ENCODE measurements at regions not wholly inside any gene's neighbourhood (a gene's known extent, or its start where the extent isn't known, plus 50 kb on each side); places are given as distances from the start of the nearest gene placed in this dataset.

DNA sequence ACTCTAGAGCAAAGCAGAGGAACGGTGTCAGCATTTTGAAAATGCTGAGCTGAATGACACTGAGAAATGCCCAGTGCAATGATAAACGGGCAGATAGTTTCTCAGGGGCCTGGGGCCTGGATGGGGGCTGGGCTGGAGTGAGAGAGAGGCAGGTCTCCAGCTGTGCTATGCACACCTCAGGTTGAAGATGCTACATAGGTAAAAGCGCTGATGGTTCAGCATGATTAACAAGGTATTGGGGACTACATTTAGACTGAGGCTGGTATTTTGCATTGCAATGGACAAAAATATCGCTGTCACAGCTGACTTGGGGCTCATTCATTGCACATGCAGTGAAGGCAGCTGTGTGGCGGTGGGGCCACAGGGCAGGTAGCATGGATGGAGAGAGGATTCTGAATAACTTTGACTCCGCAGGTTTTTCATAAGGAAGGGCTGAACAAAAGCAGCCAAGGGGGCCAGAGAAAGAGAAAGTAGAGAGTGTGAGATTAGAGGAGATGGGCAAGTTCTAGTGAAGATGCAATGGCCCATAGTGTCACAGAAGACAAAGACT, 290.8 kb upstream of the ZNF32 start:
- FAIRE-seq = no peak

DNA sequence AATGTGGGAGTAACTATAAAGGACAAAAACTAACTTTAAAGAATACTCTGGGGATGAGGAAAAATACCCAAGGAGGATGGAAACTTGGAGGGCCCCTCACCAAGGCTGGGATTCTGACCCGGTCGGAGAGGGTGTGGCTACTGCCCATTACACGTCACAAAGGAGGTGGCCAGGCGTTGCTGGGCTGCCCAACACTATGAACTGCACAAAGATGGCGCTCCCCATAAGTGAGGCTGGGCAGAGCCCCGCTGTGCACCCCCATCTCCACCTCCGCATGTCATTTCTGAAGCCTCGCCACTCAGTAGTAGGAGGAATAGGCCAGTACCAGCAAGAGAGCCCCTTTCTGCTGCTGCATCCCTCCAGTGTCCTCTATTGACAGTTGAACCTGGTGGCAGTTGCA, 290.1 kb upstream of the ZNF32 start:
- 29% methylated on average over 8 of the region's 8 CpGs for WGBS (ENCODE audit: missing lambda C conversion rate)
- TF ChIP-seq ZSCAN20 (CRISPR knock-in tag; IDR thresholded peaks at IDR 0.05) = no peak
- no peak for TF ChIP-seq FOSB (CRISPR knock-in tag; IDR thresholded peaks at IDR 0.05)
- no peak for TF ChIP-seq NFE2L2 (conservative IDR thresholded peaks at IDR 0.05; ENCODE audit: low read length)
- TF ChIP-seq ZNF302 (CRISPR knock-in tag; IDR thresholded peaks at IDR 0.05) = no peak
- no peak for TF ChIP-seq EP300 (IDR thresholded peaks at IDR 0.05)
- no peak for TF ChIP-seq MAFK (IDR thresholded peaks at IDR 0.05; ENCODE audit: partially characterized antibody)
- TF ChIP-seq RAD21 (conservative IDR thresholded peaks at IDR 0.05 in 1 of 2, IDR thresholded peaks at IDR 0.05 in 1 of 2) = no peak
- no peak for TF ChIP-seq MYC (IDR thresholded peaks at IDR 0.05; ENCODE audit: borderline replicate concordance, low read length)
- no peak for TF ChIP-seq HDAC2 (IDR thresholded peaks at IDR 0.05)
- TF ChIP-seq CBX2 (IDR thresholded peaks at IDR 0.05; ENCODE audit: borderline replicate concordance, low read depth) = no peak
- TF ChIP-seq POLR2AphosphoS2 (conservative IDR thresholded peaks at IDR 0.05; ENCODE audit: low read length) = no peak
- TF ChIP-seq SMC3 (IDR thresholded peaks at IDR 0.05) = no peak
- TF ChIP-seq HOXA7 (CRISPR knock-in tag; IDR thresholded peaks at IDR 0.05) = no peak
- TF ChIP-seq, protein P1, sequence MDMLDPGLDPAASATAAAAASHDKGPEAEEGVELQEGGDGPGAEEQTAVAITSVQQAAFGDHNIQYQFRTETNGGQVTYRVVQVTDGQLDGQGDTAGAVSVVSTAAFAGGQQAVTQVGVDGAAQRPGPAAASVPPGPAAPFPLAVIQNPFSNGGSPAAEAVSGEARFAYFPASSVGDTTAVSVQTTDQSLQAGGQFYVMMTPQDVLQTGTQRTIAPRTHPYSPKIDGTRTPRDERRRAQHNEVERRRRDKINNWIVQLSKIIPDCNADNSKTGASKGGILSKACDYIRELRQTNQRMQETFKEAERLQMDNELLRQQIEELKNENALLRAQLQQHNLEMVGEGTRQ (IDR thresholded peaks at IDR 0.05) = no peak
- TF ChIP-seq KDM5A (IDR thresholded peaks at IDR 0.05) = no peak
- no peak for ATAC-seq
- H3K9me3 ChIP-seq = no peaks in the 10 kb centered on the region
- ChIA-PET POLR2A (no interaction called here), CTCF (no interaction called here)
- no peak for DNase-seq (ENCODE audit: low read depth in 1 of 2, low spot score in 1 of 2)
- no peak overlapping the region for H3K4me2 ChIP-seq
- no peak for FAIRE-seq
- H3K4me1 ChIP-seq = no peaks in the 10 kb centered on the region
- no peak overlapping the region for H3K27ac ChIP-seq
- no peak overlapping the region for H3K4me3 ChIP-seq

More for the DNA sequence above, 290.8 kb upstream of the ZNF32 start:
- 8% methylated on average over 6 of the region's 6 CpGs for WGBS (ENCODE audit: missing lambda C conversion rate)
- TF ChIP-seq JUN (IDR thresholded peaks at IDR 0.05) (no peak), TP53 (CRISPR knock-in tag; IDR thresholded peaks at IDR 0.05) (no peak), RCOR1 (IDR thresholded peaks at IDR 0.05; ENCODE audit: low read depth, low read length) (no peak), FOSB (CRISPR knock-in tag; IDR thresholded peaks at IDR 0.05) (no peak), ZSCAN20 (CRISPR knock-in tag; IDR thresholded peaks at IDR 0.05) (no peak), EP300 (IDR thresholded peaks at IDR 0.05) (no peak), HEYL (CRISPR knock-in tag; IDR thresholded peaks at IDR 0.05) (no peak), MYC (IDR thresholded peaks at IDR 0.05; ENCODE audit: borderline replicate concordance, low read length) (no peak)
- TF ChIP-seq, protein P2, sequence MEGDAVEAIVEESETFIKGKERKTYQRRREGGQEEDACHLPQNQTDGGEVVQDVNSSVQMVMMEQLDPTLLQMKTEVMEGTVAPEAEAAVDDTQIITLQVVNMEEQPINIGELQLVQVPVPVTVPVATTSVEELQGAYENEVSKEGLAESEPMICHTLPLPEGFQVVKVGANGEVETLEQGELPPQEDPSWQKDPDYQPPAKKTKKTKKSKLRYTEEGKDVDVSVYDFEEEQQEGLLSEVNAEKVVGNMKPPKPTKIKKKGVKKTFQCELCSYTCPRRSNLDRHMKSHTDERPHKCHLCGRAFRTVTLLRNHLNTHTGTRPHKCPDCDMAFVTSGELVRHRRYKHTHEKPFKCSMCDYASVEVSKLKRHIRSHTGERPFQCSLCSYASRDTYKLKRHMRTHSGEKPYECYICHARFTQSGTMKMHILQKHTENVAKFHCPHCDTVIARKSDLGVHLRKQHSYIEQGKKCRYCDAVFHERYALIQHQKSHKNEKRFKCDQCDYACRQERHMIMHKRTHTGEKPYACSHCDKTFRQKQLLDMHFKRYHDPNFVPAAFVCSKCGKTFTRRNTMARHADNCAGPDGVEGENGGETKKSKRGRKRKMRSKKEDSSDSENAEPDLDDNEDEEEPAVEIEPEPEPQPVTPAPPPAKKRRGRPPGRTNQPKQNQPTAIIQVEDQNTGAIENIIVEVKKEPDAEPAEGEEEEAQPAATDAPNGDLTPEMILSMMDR (IDR thresholded peaks at IDR 0.05) = no peak
- TF ChIP-seq, protein P3, sequence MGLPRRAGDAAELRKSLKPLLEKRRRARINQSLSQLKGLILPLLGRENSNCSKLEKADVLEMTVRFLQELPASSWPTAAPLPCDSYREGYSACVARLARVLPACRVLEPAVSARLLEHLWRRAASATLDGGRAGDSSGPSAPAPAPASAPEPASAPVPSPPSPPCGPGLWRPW (IDR thresholded peaks at IDR 0.05) = no peak
- TF ChIP-seq, protein P4, sequence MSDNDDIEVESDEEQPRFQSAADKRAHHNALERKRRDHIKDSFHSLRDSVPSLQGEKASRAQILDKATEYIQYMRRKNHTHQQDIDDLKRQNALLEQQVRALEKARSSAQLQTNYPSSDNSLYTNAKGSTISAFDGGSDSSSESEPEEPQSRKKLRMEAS (IDR thresholded peaks at IDR 0.05) = no peak
- DNase-seq (ENCODE audit: low read depth in 1 of 2, low spot score in 1 of 2) = no peak
- no peak overlapping the region for H3K4me3 ChIP-seq
- no peak overlapping the region for H3K27ac ChIP-seq
- no peaks in the 10 kb centered on the region for H3K4me1 ChIP-seq
- ChIA-PET POLR2A (no interaction called here), CTCF (interaction anchor here (1.2 kb wide), 1 partner anchor 12 kb away, joined by 3 read pairs; no protein-coding TSS in a partner anchor)
- no peaks in the 10 kb centered on the region for H3K9me3 ChIP-seq
- no peak for ATAC-seq
- H3K4me2 ChIP-seq = no peak overlapping the region
